Parathyroid adenoma (tissue), 2 donors: ENCODE measurements at regions not wholly inside any gene's neighbourhood (a gene's known extent, or its start where the extent isn't known, plus 50 kb on each side); places are given as distances from the start of the nearest gene placed in this dataset.
"Not testable (repeated sequence)": the region's sequence is repeated elsewhere in the genome, so short reads cannot be mapped to it uniquely, and the experiment has no call there.

ENCODE experiments used
- H2AFZ ChIP-seq: fragments of 300-600 bp; sonication (generic); one replicate; pipeline ENCODE4 v1.7.0; 2017; ENCODE audit warnings: antibody characterized with exemption, mild to moderate bottlenecking
- H3K27ac ChIP-seq: fragments of 300-600 bp; sonication (generic); one replicate; pipeline ENCODE4 v1.7.0; 2017
- H3K27me3 ChIP-seq: fragments of 300-600 bp; sonication (generic); one replicate; pipeline ENCODE4 v1.7.0; 2017; ENCODE audit warnings: low read length; ENCODE audit not compliant: control insufficient read depth, insufficient read depth
- H3K36me3 ChIP-seq: fragments of 300-600 bp; sonication (generic); one replicate; pipeline ENCODE4 v1.7.0; 2017; ENCODE audit warnings: low read length; ENCODE audit not compliant: control insufficient read depth, insufficient read depth
- H3K4me1 ChIP-seq: fragments of 300-600 bp; sonication (generic); one replicate; pipeline ENCODE4 v1.7.0; 2017; ENCODE audit warnings: control low read depth
- H3K4me2 ChIP-seq: fragments of 300-600 bp; sonication (generic); one replicate; pipeline ENCODE4 v1.7.0; 2017; ENCODE audit warnings: low read length
- H3K4me3 ChIP-seq: fragments of 300-600 bp; sonication (generic); one replicate; pipeline ENCODE4 v1.7.0; 2017; ENCODE audit warnings: low read depth, low read length
- H3K79me2 ChIP-seq: fragments of 300-600 bp; sonication (generic); one replicate; pipeline ENCODE4 v1.7.0; 2017; ENCODE audit warnings: control low read depth
- H3K9ac ChIP-seq: fragments of 300-600 bp; sonication (generic); one replicate; pipeline ENCODE4 v1.7.0; 2017; ENCODE audit warnings: mild to moderate bottlenecking
- H3K9me3 ChIP-seq: fragments of 300-600 bp; sonication (generic); one replicate; pipeline ENCODE4 v1.7.0; 2017; ENCODE audit warnings: low read length; ENCODE audit not compliant: control insufficient read depth
- TF ChIP-seq, protein P1 (sequence below): fragments of 300-600 bp; sonication (generic); IDR thresholded peaks from one replicate; pipeline ENCODE4 v1.7.0; 2017; ENCODE audit warnings: antibody characterized with exemption, mild to moderate bottlenecking
- donor health status: primary hyperparathyroidism.

DNA sequence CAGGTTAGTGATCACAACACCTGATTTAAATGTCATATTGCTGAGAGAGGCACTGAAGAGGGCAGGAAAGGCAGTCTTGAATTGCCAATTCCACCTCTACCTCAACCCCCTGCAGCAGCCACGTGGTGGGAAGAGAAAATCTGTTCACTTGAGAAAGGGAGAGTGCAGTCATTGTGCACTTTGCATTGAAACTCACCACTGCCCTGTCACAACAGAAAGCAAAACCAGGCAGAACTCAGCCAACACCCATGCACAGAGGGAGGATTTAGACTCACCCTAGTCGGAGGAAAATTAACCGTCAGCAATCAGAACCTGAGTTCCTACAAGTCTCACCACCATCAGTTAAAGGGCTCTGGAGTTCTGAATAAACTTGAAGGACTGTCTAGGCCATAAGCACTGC, 1040.2 kb downstream of the HACE1 start:
- Histone ChIP-seq H3K79me2 (no peaks in the 10 kb centered on the region), H3K27ac (no peak overlapping the region), H3K4me2 (no peak overlapping the region), H3K9me3 (no peaks in the 10 kb centered on the region), H3K4me3 (no peak overlapping the region), H3K36me3 (no peaks in the 10 kb centered on the region), H2AFZ (no peak overlapping the region), H3K4me1 (no peaks in the 10 kb centered on the region), H3K9ac (no peak overlapping the region), H3K27me3 (no peaks in the 10 kb centered on the region)
- TF ChIP-seq, protein P1, sequence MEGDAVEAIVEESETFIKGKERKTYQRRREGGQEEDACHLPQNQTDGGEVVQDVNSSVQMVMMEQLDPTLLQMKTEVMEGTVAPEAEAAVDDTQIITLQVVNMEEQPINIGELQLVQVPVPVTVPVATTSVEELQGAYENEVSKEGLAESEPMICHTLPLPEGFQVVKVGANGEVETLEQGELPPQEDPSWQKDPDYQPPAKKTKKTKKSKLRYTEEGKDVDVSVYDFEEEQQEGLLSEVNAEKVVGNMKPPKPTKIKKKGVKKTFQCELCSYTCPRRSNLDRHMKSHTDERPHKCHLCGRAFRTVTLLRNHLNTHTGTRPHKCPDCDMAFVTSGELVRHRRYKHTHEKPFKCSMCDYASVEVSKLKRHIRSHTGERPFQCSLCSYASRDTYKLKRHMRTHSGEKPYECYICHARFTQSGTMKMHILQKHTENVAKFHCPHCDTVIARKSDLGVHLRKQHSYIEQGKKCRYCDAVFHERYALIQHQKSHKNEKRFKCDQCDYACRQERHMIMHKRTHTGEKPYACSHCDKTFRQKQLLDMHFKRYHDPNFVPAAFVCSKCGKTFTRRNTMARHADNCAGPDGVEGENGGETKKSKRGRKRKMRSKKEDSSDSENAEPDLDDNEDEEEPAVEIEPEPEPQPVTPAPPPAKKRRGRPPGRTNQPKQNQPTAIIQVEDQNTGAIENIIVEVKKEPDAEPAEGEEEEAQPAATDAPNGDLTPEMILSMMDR: no peak

DNA sequence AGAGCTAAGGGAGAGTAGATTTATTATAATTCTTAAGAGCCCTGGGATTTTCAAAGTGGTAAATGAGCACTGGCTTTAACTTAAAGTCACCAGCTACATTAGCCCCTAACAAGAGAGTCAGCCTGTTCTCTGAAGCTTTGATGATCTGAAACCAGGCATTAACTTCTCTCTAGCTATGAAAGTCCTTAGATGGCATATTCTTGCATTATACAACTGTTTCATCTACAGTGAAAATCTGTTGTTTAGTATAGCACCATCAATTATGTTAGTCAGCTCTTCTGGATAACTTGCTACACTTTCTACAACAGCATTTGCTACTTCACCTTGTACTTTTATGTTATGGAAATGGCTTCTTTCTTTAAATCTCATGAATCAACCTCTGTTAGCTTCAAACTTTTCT, 1046.7 kb downstream of the HACE1 start:
- no peak overlapping the region for H2AFZ ChIP-seq
- no peak overlapping the region for H3K4me2 ChIP-seq
- TF ChIP-seq, protein P1: no peak
- no peak overlapping the region for H3K4me3 ChIP-seq
- H3K27me3 ChIP-seq: no peaks in the 10 kb centered on the region
- no peaks in the 10 kb centered on the region for H3K9me3 ChIP-seq
- no peaks in the 10 kb centered on the region for H3K4me1 ChIP-seq
- no peaks in the 10 kb centered on the region for H3K36me3 ChIP-seq
- H3K79me2 ChIP-seq: no peaks in the 10 kb centered on the region
- no peak overlapping the region for H3K27ac ChIP-seq
- H3K9ac ChIP-seq: no peak overlapping the region

DNA sequence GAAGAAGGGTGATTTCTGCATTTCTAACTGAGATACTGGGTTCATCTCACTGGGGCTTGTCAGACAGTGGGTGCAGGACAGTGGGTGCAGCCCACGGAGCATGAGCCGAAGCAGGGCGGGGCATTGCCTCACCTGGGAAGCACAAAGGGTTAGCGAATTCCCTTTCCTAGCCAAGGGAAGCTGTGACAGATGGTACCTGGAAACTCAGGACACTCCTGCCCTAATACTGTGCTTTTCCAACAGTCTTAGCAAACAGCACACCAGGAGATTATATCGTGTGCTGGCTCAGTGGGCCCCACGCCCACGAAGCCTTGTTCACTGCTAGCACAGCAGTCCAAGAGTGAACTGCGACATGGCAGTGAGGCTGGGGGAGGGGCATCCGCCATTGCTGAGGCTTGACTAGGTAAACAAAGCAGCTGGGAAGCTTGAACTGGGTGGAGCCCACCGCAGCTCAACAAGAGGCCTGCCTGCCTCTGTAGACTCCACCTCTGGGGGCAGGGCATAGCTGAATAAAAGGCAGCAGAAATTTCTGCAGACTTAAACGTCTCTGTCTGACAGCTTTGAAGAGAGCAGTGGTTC, 1057.7 kb downstream of the HACE1 start:
- not testable (repeated sequence) for H3K4me1 ChIP-seq, H3K4me2 ChIP-seq, H3K36me3 ChIP-seq, H3K27ac ChIP-seq, H3K79me2 ChIP-seq, H2AFZ ChIP-seq, H3K9me3 ChIP-seq, H3K27me3 ChIP-seq, H3K4me3 ChIP-seq, H3K9ac ChIP-seq

DNA sequence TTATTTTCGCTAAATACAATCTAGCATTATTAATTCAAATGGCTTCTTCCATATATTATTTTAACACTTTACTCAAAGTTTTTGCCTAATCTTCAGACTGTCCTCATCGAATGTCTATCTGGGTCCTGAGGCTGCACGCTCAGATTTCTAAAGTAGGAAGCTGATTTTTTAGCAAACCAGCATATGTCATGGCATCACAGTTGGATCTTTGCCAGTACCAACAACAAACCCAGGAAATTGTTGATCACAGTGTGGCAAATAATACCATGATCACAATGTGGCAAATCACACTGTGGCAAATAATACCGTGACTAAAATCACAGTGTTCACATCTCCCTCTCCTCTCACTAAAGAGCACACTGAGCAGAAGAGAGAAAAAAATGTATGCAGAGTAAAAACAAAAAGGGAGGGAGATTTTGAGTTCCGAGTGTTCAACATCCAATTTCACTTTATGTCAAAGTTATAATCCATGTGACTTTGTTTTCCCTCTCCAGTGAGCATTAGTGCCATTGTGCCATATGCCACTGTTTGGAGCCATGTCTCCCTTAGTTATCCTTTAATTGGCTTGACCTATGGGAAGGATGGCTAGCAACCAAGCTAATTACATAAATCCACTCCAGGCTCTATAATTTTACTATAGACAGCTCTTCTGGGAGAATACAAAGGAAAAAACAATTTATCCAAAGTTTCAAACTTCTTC, 1059.6 kb downstream of the HACE1 start:
- no peak overlapping the region for H3K4me3 ChIP-seq
- no peaks in the 10 kb centered on the region for H3K36me3 ChIP-seq
- H3K79me2 ChIP-seq: no peaks in the 10 kb centered on the region
- TF ChIP-seq, protein P1: no peak
- no peak overlapping the region for H3K4me2 ChIP-seq
- no peaks in the 10 kb centered on the region for H3K4me1 ChIP-seq
- H3K27me3 ChIP-seq: no peaks in the 10 kb centered on the region
- H3K9me3 ChIP-seq: no peaks in the 10 kb centered on the region
- no peak overlapping the region for H2AFZ ChIP-seq
- H3K27ac ChIP-seq: no peak overlapping the region
- no peak overlapping the region for H3K9ac ChIP-seq

DNA sequence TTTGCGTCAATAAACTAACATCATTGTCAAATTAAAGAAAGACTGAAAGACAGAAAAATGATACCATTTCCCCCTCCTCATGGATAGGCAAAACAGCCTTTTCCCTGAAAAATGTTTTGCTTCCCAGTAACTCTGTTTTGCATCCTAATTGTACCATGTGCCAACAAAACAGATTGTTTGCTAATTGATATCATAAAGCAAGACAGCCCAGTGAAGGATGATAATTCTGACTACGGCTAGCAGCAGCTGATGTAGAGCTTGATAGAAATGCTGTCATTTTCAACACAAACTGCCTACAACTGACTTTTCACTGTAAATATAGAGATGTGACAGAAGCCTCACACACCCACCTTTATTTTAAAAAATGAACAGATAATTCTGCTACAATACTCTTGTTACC, 1061.6 kb downstream of the HACE1 start:
- Histone ChIP-seq H2AFZ (no peak overlapping the region), H3K4me1 (no peaks in the 10 kb centered on the region), H3K9ac (no peak overlapping the region), H3K27me3 (no peaks in the 10 kb centered on the region), H3K4me2 (no peak overlapping the region), H3K27ac (no peak overlapping the region), H3K9me3 (no peaks in the 10 kb centered on the region), H3K79me2 (no peaks in the 10 kb centered on the region), H3K4me3 (no peak overlapping the region), H3K36me3 (no peaks in the 10 kb centered on the region)
- TF ChIP-seq, protein P1: no peak
